ENCODE measurements at regions not wholly inside any gene's neighbourhood (a gene's known extent, or its start where the extent isn't known, plus 50 kb on each side); places are given as distances from the start of the nearest gene placed in this dataset.

DNA sequence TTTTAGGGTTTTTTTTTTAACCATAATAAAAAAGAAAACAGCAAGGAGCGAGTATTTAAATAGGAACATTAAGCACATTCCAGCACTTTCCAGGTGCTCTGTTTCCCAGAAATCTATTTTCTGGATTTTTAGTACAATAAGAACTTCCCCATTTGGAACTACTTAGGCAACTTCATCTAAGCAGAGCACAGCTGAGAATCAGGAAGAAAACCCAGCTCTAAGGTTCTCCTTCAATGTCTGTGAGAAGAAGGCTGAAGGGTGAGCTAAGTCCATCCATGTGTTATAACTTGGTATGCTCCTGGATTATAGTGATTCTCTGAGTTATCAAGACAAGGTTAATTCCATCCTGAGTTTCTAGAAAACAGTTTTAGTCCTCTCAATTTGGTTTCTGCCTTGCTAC, 181.9 kb downstream of the CYP26A1 start:
- TF ChIP-seq, protein P1, sequence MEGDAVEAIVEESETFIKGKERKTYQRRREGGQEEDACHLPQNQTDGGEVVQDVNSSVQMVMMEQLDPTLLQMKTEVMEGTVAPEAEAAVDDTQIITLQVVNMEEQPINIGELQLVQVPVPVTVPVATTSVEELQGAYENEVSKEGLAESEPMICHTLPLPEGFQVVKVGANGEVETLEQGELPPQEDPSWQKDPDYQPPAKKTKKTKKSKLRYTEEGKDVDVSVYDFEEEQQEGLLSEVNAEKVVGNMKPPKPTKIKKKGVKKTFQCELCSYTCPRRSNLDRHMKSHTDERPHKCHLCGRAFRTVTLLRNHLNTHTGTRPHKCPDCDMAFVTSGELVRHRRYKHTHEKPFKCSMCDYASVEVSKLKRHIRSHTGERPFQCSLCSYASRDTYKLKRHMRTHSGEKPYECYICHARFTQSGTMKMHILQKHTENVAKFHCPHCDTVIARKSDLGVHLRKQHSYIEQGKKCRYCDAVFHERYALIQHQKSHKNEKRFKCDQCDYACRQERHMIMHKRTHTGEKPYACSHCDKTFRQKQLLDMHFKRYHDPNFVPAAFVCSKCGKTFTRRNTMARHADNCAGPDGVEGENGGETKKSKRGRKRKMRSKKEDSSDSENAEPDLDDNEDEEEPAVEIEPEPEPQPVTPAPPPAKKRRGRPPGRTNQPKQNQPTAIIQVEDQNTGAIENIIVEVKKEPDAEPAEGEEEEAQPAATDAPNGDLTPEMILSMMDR (IDR thresholded peaks at IDR 0.05), result no peak
- no peak for TF ChIP-seq ZFX (IDR thresholded peaks at IDR 0.05; ENCODE audit: borderline replicate concordance)
